ENCODE measurements at regions not wholly inside any gene's neighbourhood (a gene's known extent, or its start where the extent isn't known, plus 50 kb on each side); places are given as distances from the start of the nearest gene placed in this dataset.

DNA sequence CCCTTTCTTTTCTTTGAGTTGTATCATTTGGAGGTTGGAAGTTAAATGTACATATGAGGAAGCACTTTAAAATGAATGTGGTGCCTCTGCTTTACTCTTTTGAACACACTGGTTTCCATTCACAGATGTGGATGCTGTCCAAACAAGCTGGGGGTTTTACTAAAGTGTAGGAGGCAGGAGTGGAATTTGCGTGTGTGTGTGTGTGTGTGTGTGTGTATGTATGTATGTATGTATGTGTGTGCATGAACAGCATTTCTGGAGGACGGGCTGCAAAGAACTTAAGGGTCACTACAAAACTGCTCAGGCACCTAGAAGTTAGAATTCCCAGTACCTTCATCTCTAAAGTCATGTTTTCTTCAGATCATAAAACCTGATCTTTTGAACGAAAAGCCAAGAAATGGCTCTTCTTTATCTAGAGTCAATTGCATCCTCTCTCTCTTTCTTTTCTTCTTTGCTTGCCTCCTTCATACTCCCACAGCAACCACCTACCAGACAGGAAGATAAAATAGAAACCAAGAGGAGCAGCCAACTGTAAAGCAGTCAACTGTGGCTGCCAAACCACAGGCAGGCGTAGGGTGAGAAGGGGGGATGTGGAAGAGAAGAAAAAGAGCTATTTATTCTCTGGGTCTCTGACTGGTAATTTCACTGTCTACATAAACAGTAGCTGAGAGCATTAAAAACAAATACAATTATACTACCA is 177.0 kb upstream of the RASGEF1B start:
- no peak for TF ChIP-seq POLR2A (IDR thresholded peaks at IDR 0.05)
- TF ChIP-seq, protein P1, sequence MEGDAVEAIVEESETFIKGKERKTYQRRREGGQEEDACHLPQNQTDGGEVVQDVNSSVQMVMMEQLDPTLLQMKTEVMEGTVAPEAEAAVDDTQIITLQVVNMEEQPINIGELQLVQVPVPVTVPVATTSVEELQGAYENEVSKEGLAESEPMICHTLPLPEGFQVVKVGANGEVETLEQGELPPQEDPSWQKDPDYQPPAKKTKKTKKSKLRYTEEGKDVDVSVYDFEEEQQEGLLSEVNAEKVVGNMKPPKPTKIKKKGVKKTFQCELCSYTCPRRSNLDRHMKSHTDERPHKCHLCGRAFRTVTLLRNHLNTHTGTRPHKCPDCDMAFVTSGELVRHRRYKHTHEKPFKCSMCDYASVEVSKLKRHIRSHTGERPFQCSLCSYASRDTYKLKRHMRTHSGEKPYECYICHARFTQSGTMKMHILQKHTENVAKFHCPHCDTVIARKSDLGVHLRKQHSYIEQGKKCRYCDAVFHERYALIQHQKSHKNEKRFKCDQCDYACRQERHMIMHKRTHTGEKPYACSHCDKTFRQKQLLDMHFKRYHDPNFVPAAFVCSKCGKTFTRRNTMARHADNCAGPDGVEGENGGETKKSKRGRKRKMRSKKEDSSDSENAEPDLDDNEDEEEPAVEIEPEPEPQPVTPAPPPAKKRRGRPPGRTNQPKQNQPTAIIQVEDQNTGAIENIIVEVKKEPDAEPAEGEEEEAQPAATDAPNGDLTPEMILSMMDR (IDR thresholded peaks at IDR 0.05): no peak

All from esophagus squamous epithelium (tissue), 4 donors.